Glutamatergic neuron (in vitro differentiated cells): ENCODE measurements at regions not wholly inside any gene's neighbourhood (a gene's known extent, or its start where the extent isn't known, plus 50 kb on each side); places are given as distances from the start of the nearest gene placed in this dataset.

Source experiments
- DNase-seq: peaks from one replicate; pipeline ENCODE4 v3.0.0; 2022
- H3K27ac Mint-ChIP-seq: one replicate; pipeline ENCODE4 v1.8.0; 2020; ENCODE audit warnings: mild to moderate bottlenecking, mixed read lengths, inconsistent platforms; ENCODE audit not compliant: unreplicated experiment
- H3K27me3 Mint-ChIP-seq: one replicate; pipeline ENCODE4 v1.8.0; 2020; ENCODE audit warnings: mild to moderate bottlenecking, moderate library complexity, mixed read lengths, inconsistent platforms; ENCODE audit not compliant: unreplicated experiment
- H3K36me3 Mint-ChIP-seq: one replicate; pipeline ENCODE4 v1.8.0; 2020; ENCODE audit warnings: mild to moderate bottlenecking, mixed read lengths, inconsistent platforms; ENCODE audit not compliant: unreplicated experiment
- H3K4me1 Mint-ChIP-seq: one replicate; pipeline ENCODE4 v1.8.0; 2020; ENCODE audit warnings: mild to moderate bottlenecking, low read depth, mixed read lengths, inconsistent platforms; ENCODE audit not compliant: unreplicated experiment
- H3K4me3 Mint-ChIP-seq: one replicate; pipeline ENCODE4 v1.8.0; 2020; ENCODE audit warnings: mild to moderate bottlenecking, mixed read lengths, inconsistent platforms; ENCODE audit not compliant: unreplicated experiment
- H3K9me3 Mint-ChIP-seq: one replicate; pipeline ENCODE4 v1.8.0; 2020; ENCODE audit warnings: mild to moderate bottlenecking, moderate library complexity, mixed read lengths, inconsistent platforms; ENCODE audit not compliant: unreplicated experiment
- TF ChIP-seq, protein P1 (sequence below): fragments of 200-600 bp; sonication (generic); IDR thresholded peaks from one replicate; pipeline ENCODE4 v1.5.0; 2021; ENCODE audit not compliant: partially characterized antibody, unreplicated experiment

DNA sequence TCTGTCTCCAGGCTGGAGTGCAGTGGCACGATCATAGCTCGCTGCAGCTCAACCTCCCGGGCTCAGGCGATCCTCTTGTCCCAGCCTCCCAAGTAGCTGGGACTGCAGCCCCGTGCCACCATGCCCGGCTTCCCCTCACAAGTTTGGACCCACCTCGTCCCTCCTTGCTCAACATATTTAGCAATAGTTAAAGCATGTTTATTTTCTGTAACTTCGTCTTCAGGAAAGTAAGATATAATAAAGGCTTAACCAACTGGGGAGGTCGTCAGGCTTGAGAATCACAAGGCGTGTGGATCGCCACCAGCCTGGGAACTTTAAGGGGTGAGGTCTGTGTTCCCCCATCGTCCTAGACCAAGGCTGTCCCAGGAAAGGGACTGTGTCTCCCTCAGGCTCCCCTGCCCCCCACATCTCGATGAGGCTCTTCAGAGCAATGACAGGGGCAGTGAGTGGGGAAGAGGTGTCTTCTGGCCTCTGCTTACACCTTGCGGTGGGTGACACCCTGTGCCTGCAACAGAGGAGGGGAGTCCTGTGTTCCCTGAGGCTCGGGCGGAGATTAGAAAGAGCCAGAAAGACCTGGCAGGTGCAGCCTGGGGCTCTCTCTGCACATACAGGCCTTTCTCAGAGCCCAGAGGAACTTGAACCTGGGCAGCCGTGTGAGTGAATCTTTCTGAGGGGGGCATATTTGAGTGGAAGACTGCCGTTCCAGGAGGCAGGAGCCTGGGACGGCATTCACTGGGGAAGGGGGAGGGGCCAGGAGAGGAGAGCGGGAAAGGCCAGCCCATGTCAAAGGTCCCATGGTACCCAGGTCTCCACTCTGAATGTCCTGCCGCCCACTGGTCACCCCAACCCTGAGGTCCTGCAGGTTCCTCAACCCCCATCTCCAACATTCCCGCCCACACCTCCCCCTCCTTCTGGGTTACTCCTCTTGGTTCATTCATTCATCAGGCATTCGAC, 152.3 kb downstream of the SMAD6 start:
- TF ChIP-seq, protein P1, sequence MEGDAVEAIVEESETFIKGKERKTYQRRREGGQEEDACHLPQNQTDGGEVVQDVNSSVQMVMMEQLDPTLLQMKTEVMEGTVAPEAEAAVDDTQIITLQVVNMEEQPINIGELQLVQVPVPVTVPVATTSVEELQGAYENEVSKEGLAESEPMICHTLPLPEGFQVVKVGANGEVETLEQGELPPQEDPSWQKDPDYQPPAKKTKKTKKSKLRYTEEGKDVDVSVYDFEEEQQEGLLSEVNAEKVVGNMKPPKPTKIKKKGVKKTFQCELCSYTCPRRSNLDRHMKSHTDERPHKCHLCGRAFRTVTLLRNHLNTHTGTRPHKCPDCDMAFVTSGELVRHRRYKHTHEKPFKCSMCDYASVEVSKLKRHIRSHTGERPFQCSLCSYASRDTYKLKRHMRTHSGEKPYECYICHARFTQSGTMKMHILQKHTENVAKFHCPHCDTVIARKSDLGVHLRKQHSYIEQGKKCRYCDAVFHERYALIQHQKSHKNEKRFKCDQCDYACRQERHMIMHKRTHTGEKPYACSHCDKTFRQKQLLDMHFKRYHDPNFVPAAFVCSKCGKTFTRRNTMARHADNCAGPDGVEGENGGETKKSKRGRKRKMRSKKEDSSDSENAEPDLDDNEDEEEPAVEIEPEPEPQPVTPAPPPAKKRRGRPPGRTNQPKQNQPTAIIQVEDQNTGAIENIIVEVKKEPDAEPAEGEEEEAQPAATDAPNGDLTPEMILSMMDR = no peak
- H3K27me3 Mint-ChIP-seq = no peaks in the 10 kb centered on the region
- DNase-seq = no peak
- no peaks in the 10 kb centered on the region for H3K4me1 Mint-ChIP-seq
- no peaks in the 10 kb centered on the region for H3K36me3 Mint-ChIP-seq
- no peaks in the 10 kb centered on the region for H3K9me3 Mint-ChIP-seq
- no peak overlapping the region for H3K27ac Mint-ChIP-seq
- H3K4me3 Mint-ChIP-seq = no peak overlapping the region

DNA sequence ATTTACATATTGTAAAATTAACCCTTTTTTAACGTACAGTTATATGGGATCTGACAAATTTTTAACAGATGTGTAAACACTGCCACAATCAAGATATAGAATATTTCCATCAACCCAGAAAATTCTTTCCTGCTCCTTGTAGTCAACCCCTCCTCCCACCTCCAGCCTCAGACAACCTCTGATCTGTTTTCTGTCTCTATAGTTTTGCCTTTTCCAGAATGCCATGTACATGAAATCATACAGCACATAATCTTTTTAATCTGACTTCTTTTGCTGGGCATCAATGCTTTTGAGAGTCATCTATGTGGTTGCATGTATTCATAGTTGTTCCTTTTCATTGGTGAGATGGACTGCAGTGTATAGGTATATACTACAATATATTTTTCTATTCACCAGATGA, 153.0 kb downstream of the SMAD6 start:
- TF ChIP-seq, protein P1 = no peak
- no peak for DNase-seq
- H3K9me3 Mint-ChIP-seq = no peaks in the 10 kb centered on the region
- H3K27ac Mint-ChIP-seq = no peak overlapping the region
- H3K36me3 Mint-ChIP-seq = no peaks in the 10 kb centered on the region
- no peaks in the 10 kb centered on the region for H3K4me1 Mint-ChIP-seq
- H3K27me3 Mint-ChIP-seq = no peaks in the 10 kb centered on the region
- no peak overlapping the region for H3K4me3 Mint-ChIP-seq

DNA sequence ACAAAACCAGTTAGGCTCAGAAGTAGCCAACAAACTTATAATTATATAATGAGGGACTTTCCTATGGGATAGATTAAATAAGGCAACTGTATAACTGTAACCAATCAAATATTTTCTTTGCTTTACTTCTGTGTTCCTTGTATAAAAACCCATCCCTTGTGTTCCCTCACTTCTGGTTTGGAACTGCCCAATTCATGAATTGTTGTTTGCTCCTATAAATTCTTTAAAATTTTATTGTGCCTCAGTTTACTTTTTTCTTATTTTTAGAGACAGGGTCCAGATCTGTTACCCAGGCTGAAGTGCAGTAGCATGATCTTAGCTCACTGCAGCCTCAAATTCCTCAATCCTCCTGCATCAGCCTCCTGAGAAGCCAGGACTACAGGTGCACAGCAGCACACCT, 155.7 kb downstream of the SMAD6 start:
- H3K27me3 Mint-ChIP-seq = peaks cover 1% of the 10 kb centered on the region
- H3K4me3 Mint-ChIP-seq = no peak overlapping the region
- peaks cover 2% of the 10 kb centered on the region for H3K4me1 Mint-ChIP-seq
- TF ChIP-seq, protein P1 = no peak
- no peak overlapping the region for H3K27ac Mint-ChIP-seq
- no peaks in the 10 kb centered on the region for H3K9me3 Mint-ChIP-seq
- DNase-seq = no peak
- H3K36me3 Mint-ChIP-seq = no peaks in the 10 kb centered on the region

DNA sequence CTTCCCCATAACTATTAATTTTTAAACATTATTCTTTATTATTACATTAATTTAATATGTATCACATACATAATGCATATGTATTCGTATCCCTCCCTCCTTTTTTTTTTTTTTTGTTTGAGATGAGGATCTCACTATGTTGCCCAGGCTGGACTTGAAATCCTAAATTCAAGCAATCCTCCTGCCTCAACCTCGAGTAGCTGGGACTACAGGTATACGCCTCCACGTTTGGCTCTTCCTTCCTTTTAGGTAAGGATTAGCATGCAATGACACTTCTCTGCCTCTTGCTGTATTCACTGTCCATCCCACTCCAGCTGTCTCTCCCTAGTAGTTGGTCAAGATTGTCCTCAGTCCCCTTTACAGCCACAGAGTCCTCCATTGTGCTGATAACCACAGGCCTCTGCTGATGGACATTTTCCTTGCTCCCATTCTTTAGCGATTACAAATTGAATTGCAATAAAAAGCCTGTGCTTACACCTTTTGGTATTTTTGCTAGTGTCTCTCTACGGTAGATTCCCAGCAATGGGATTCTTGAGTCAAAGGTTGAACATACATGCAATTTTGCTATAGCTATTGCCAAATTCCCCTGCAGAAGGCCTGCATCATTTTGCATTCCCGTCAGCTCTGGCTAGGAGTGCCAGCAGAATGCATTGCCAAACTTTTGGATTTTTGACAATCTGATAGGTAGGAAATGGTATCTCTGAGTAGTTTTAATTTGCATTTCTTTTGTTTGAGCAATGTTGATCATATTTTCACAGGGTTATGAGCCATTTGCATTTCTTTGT, 156.6 kb downstream of the SMAD6 start:
- peaks cover 4% of the 10 kb centered on the region for H3K27me3 Mint-ChIP-seq
- H3K27ac Mint-ChIP-seq = no peak overlapping the region
- H3K36me3 Mint-ChIP-seq = no peaks in the 10 kb centered on the region
- no peak for DNase-seq
- H3K4me1 Mint-ChIP-seq = peaks cover 2% of the 10 kb centered on the region
- H3K9me3 Mint-ChIP-seq = no peaks in the 10 kb centered on the region
- TF ChIP-seq, protein P1 = no peak
- no peak overlapping the region for H3K4me3 Mint-ChIP-seq
